CD4-positive, CD25-positive, alpha-beta regulatory T cell (primary cell): ENCODE measurements at regions not wholly inside any gene's neighbourhood (a gene's known extent, or its start where the extent isn't known, plus 50 kb on each side); places are given as distances from the start of the nearest gene placed in this dataset.

Source experiments
- ATAC-seq, 2 donors: fragments of 150-1000 bp; cut with Tn5 transposase; one replicate each; pipeline ENCODE4 v1.10.0; 2021; ENCODE audit warnings: low read depth in 2 of 2, moderate number of reproducible peaks in 2 of 2, moderate library complexity in 1 of 2
- DNase-seq, 3 donors: peaks; one replicate each; pipeline versions ENCODE4 v3.0.0 to v3.0.0-alpha.2; 2012 to 2022; ENCODE audit warnings: mixed read lengths in 1 of 3
- H3K27ac ChIP-seq: one replicate; pipeline ENCODE4 v1.7.0; 2013; ENCODE audit warnings: mild to moderate bottlenecking, low read length; ENCODE audit not compliant: insufficient read depth, poor library complexity, severe bottlenecking
- H3K27me3 ChIP-seq: one replicate; pipeline ENCODE4 v1.7.0; 2013; ENCODE audit warnings: low read length; ENCODE audit not compliant: control insufficient read depth, insufficient read depth
- H3K36me3 ChIP-seq: one replicate; pipeline ENCODE4 v1.7.0; 2013; ENCODE audit warnings: mild to moderate bottlenecking, low read length, moderate library complexity; ENCODE audit not compliant: control insufficient read depth, insufficient read depth
- H3K4me1 ChIP-seq: 2 replicates; pipeline ENCODE4 v1.7.0; 2013; ENCODE audit warnings: mild to moderate bottlenecking, low read length; ENCODE audit not compliant: insufficient read depth, control insufficient read depth, poor library complexity, severe bottlenecking
- H3K4me3 ChIP-seq: one replicate; pipeline ENCODE4 v1.7.0; 2013; ENCODE audit warnings: low read depth, mild to moderate bottlenecking, low read length, moderate library complexity
- H3K9me3 ChIP-seq, 2 experiments: 1 replicate in 1 of 2; 2 replicates in 1 of 2; pipeline ENCODE4 v1.7.0; 2013; ENCODE audit warnings: low read length in 2 of 2, mild to moderate bottlenecking in 1 of 2, moderate library complexity in 1 of 2; ENCODE audit not compliant: control insufficient read depth in 2 of 2
- H3K27ac Mint-ChIP-seq, 3 donors: one replicate each; pipeline ENCODE4 v1.8.0; 2020 to 2022; ENCODE audit warnings: mild to moderate bottlenecking in 3 of 3, mixed read lengths in 3 of 3, moderate library complexity in 2 of 3
- H3K27me3 Mint-ChIP-seq: one replicate; pipeline ENCODE4 v1.8.0; 2022; ENCODE audit warnings: mild to moderate bottlenecking, mixed read lengths
- H3K36me3 Mint-ChIP-seq: one replicate; pipeline ENCODE4 v1.8.0; 2020; ENCODE audit warnings: mixed read lengths
- H3K4me1 Mint-ChIP-seq, 4 donors: one replicate each; pipeline ENCODE4 v1.8.0; 2020 to 2022; ENCODE audit warnings: mixed read lengths in 4 of 4, mild to moderate bottlenecking in 1 of 4
- H3K4me3 Mint-ChIP-seq, 4 donors: one replicate each; pipeline ENCODE4 v1.8.0; 2020 to 2022; ENCODE audit warnings: mild to moderate bottlenecking in 4 of 4, mixed read lengths in 4 of 4, moderate library complexity in 3 of 4
- H3K9me3 Mint-ChIP-seq, 7 donors: one replicate each; pipeline ENCODE4 v1.8.0; 2020 to 2022; ENCODE audit warnings: mixed read lengths in 7 of 7, mild to moderate bottlenecking in 3 of 7, moderate library complexity in 2 of 7

DNA sequence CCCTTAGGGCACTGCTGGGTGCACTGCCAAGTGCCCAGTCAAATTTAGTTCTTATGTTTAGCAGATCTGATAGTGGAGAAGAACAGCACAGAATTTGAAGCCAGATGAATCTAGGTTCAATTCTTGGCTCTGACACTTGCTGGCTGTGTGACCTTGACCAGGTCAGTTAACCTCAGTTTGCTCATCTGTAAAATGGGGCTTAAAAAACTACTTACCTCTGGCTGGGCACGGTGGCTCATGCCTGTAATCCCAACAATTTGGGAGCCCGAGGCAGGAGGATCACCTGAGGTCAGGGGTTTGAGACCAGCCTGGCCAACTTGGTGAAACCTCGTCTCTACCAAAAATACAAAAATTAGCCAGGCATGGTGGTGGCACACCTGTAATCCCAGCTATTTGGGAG lies 49.9 kb upstream of the MLN start:
- DNase-seq, result no peak
- H3K36me3 Mint-ChIP-seq, result no peaks in the 10 kb centered on the region
- H3K27me3 Mint-ChIP-seq, result peaks cover 13% of the 10 kb centered on the region

More for the DNA sequence above, 49.9 kb upstream of the MLN start:
- Histone ChIP-seq H3K4me3 (no peak overlapping the region), H3K36me3 (no peaks in the 10 kb centered on the region), H3K27me3 (no peaks in the 10 kb centered on the region), H3K4me1 (peaks cover 30% of the 10 kb centered on the region), H3K27ac (no peak overlapping the region), H3K9me3 (no peaks in the 10 kb centered on the region)
- no peak for ATAC-seq
- Mint-ChIP-seq H3K4me1 (peaks cover 0 to 38% (median 11%) of the 10 kb centered on the region in 4 donors), H3K9me3 (no peaks in the 10 kb centered on the region), H3K4me3 (no peak overlapping the region), H3K27ac (no peak overlapping the region)
